ENCODE measurements at regions not wholly inside any gene's neighbourhood (a gene's known extent, or its start where the extent isn't known, plus 50 kb on each side); places are given as distances from the start of the nearest gene placed in this dataset.
A peak's percentile ranks its signal among the peaks of the same experiment; 100 is the strongest.
"Not testable (repeated sequence)": the region's sequence is repeated elsewhere in the genome, so short reads cannot be mapped to it uniquely, and the experiment has no call there.

GRCh38 chr5:130321931-130322330 is 417.7 kb downstream of the CHSY3 start:
- no peak for DNase-seq

GRCh38 chr5:130316971-130317680 is 412.9 kb downstream of the CHSY3 start:
- DNase-seq, result no peak

- DNase-seq, result no peak
These were observed 391.0 kb downstream of the CHSY3 start for GRCh38 chr5:130295235-130295634.

GRCh38 chr5:130294798-130295197 is 390.5 kb downstream of the CHSY3 start:
- not testable (repeated sequence) for DNase-seq

GRCh38 chr5:130290219-130290618 is 386.0 kb downstream of the CHSY3 start:
- peak in 1 of 4 experiments; percentile 15 for DNase-seq

- DNase-seq, result peak; percentile 13 to 53 (median 42)
These were observed 385.1 kb downstream of the CHSY3 start for GRCh38 chr5:130289132-130290088.

GRCh38 chr5:130287438-130287837 is 383.2 kb downstream of the CHSY3 start:
- DNase-seq, result no peak

- no peak for DNase-seq
These were observed 382.7 kb downstream of the CHSY3 start for GRCh38 chr5:130286971-130287370.

- DNase-seq, result no peak
These were observed 377.8 kb downstream of the CHSY3 start for GRCh38 chr5:130282049-130282448.

GRCh38 chr5:130280528-130281217 is 376.4 kb downstream of the CHSY3 start:
- DNase-seq, result no peak

GRCh38 chr5:130279386-130279785 is 375.1 kb downstream of the CHSY3 start:
- DNase-seq, result no peak

- no peak for DNase-seq
These were observed 373.9 kb downstream of the CHSY3 start for GRCh38 chr5:130278136-130278535.

- no peak for DNase-seq
These were observed 373.3 kb downstream of the CHSY3 start for GRCh38 chr5:130277522-130277921.

- DNase-seq, result no peak
These were observed 372.7 kb downstream of the CHSY3 start for GRCh38 chr5:130277002-130277401.

- DNase-seq, result no peak
These were observed 368.6 kb downstream of the CHSY3 start for GRCh38 chr5:130272837-130273236.

- peak in 1 of 4 experiments; percentile 6 for DNase-seq
These were observed 366.5 kb downstream of the CHSY3 start for GRCh38 chr5:130270786-130271185.

- no peak for DNase-seq
These were observed 364.2 kb downstream of the CHSY3 start for GRCh38 chr5:130268489-130268888.

GRCh38 chr5:130267926-130268325 is 363.7 kb downstream of the CHSY3 start:
- no peak for DNase-seq

GRCh38 chr5:130260481-130260880 is 356.2 kb downstream of the CHSY3 start:
- DNase-seq, result no peak

- DNase-seq, result no peak
These were observed 347.7 kb downstream of the CHSY3 start for GRCh38 chr5:130251931-130252330.

GRCh38 chr5:130243641-130244040 is 339.4 kb downstream of the CHSY3 start:
- no peak for DNase-seq

- peak; percentile 28 to 83 (median 58) for DNase-seq
These were observed 333.5 kb downstream of the CHSY3 start for GRCh38 chr5:130237721-130238120.

Measured in suppressor macrophage (primary cell).